OCI-LY7 (cell line): ENCODE measurements at regions not wholly inside any gene's neighbourhood (a gene's known extent, or its start where the extent isn't known, plus 50 kb on each side); places are given as distances from the start of the nearest gene placed in this dataset.

Experiments used
- BruUV-seq: library from RNA; stranded (reverse); fragments of 400-500 nt; replicated peaks from 2 replicates; lab custom pipeline; 2021; lab: Mats Ljungman, UMichigan
- CTCF ChIA-PET: fragments of 300-600 bp; sonication (Branson Sonifier 250); formaldehyde crosslinking; loops from one replicate; lab custom pipeline; 2022; ENCODE audit warnings: antibody characterized with exemption; ENCODE audit not compliant: unreplicated experiment; lab: Charles Lee
- POLR2A ChIA-PET: fragments of 300-600 bp; sonication (Branson Sonifier 250); formaldehyde crosslinking; loops from one replicate; lab custom pipeline; 2022; ENCODE audit warnings: antibody characterized with exemption; lab: Charles Lee
- DNase-seq: peaks from one replicate; pipeline ENCODE4 v3.0.0-alpha.2; 2015; ENCODE audit warnings: low spot score
- H2AFZ ChIP-seq: fragments of 200-600 bp; sonication (generic), shearing (Covaris generic); 2 replicates; pipeline ENCODE4 v1.6.1; 2014; ENCODE audit warnings: mild to moderate bottlenecking, antibody characterized with exemption, low read length, moderate library complexity
- H3K27ac ChIP-seq: fragments of 200-600 bp; sonication (generic); 2 replicates; pipeline ENCODE4 v1.5.1; 2014; ENCODE audit warnings: mixed run types, low read depth, mild to moderate bottlenecking, moderate library complexity, low read length, inconsistent platforms; ENCODE audit not compliant: poor library complexity, severe bottlenecking
- H3K36me3 ChIP-seq: fragments of 200-600 bp; sonication (generic); 2 replicates; pipeline ENCODE4 v1.6.1; 2014; ENCODE audit warnings: mild to moderate bottlenecking, antibody characterized with exemption, low read length, moderate library complexity, mixed read lengths; ENCODE audit not compliant: insufficient read depth
- H3K4me1 ChIP-seq: fragments of 200-600 bp; sonication (generic); 2 replicates; pipeline ENCODE4 v1.5.1; 2014; ENCODE audit warnings: mild to moderate bottlenecking, low read length; ENCODE audit not compliant: insufficient read depth, poor library complexity, severe bottlenecking
- H3K4me2 ChIP-seq: fragments of 200-600 bp; sonication (generic); 2 replicates; pipeline ENCODE4 v1.6.1; 2014; ENCODE audit warnings: mild to moderate bottlenecking, low read length
- H3K4me3 ChIP-seq: fragments of 200-600 bp; sonication (generic); 2 replicates; pipeline ENCODE4 v1.5.1; 2014; ENCODE audit warnings: mild to moderate bottlenecking, low read depth, low read length; ENCODE audit not compliant: poor library complexity, severe bottlenecking
- H3K79me2 ChIP-seq: fragments of 200-600 bp; sonication (generic); 2 replicates; pipeline ENCODE4 v1.6.1; 2016; ENCODE audit warnings: low read depth, mild to moderate bottlenecking, low read length, moderate library complexity, mixed read lengths; ENCODE audit not compliant: insufficient read depth
- H3K9me2 ChIP-seq: fragments of 200-600 bp; sonication (generic); 2 replicates; pipeline ENCODE4 v1.6.1; 2016; ENCODE audit warnings: mild to moderate bottlenecking, low read length, mixed read lengths; ENCODE audit not compliant: insufficient read depth
- H3K9me3 ChIP-seq: fragments of 200-600 bp; sonication (generic); 2 replicates; pipeline ENCODE4 v1.6.1; 2014; ENCODE audit warnings: mild to moderate bottlenecking, mixed run types, low read length, mixed read lengths
- H4K20me1 ChIP-seq: fragments of 200-600 bp; sonication (generic); 2 replicates; pipeline ENCODE4 v1.6.1; 2014; ENCODE audit warnings: mild to moderate bottlenecking, antibody characterized with exemption, low read length, moderate library complexity, mixed read lengths; ENCODE audit not compliant: insufficient read depth
- EZH2phosphoT487 ChIP-seq: fragments of 200-600 bp; sonication (generic); IDR thresholded peaks from 2 replicates; pipeline ENCODE4 v1.6.1; 2018; ENCODE audit warnings: low read depth, borderline replicate concordance, mild to moderate bottlenecking, mixed run types, antibody characterized with exemption, low read length, moderate library complexity, mixed read lengths
- intact Hi-C: fragments of 100-400 bp; cut with micrococcal nuclease; formaldehyde crosslinking; loops from one replicate; pipeline ENCODE4 v1.10.0; 2022; ENCODE audit not compliant: unreplicated experiment
- TF ChIP-seq, protein P1 (sequence below): fragments of 200-600 bp; sonication (generic); conservative IDR thresholded peaks from 2 replicates; pipeline ENCODE4 v1.5.1; 2014; ENCODE audit warnings: mild to moderate bottlenecking, antibody characterized with exemption, low read length, moderate library complexity, mixed read lengths

DNA sequence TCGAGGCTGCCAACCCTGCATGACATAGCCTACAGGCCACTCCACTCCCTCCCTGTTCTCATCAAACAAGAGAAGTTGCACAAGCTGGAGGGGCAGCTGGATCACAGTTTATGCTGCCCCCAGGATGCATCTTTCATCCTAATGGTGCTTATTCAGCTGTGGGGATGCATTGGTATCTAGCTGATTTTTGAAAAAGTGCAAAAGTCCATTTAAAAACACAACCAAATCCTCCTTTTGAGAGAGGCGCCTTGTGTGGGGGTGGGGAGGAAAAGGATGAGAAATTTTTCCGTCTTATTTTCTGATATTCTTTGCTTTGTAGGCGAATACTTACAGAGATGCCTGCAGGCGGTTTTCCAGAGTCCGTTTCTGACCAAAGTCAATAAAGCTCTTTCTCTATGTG lies 276.4 kb upstream of the BOD1L1 start:
- no peak overlapping the region for H2AFZ ChIP-seq
- ChIA-PET POLR2A (no interaction called here), CTCF (no interaction called here)
- no peak overlapping the region for H3K4me2 ChIP-seq
- H3K9me3 ChIP-seq, result no peaks in the 10 kb centered on the region
- H3K36me3 ChIP-seq, result no peaks in the 10 kb centered on the region
- no peak overlapping the region for H3K27ac ChIP-seq
- no peak overlapping the region for H3K4me3 ChIP-seq
- no peaks in the 10 kb centered on the region for H4K20me1 ChIP-seq
- BruUV-seq, result no TSS peak
- H3K4me1 ChIP-seq, result no peaks in the 10 kb centered on the region
- intact Hi-C loops, result no loop called here
- TF ChIP-seq, protein P1, sequence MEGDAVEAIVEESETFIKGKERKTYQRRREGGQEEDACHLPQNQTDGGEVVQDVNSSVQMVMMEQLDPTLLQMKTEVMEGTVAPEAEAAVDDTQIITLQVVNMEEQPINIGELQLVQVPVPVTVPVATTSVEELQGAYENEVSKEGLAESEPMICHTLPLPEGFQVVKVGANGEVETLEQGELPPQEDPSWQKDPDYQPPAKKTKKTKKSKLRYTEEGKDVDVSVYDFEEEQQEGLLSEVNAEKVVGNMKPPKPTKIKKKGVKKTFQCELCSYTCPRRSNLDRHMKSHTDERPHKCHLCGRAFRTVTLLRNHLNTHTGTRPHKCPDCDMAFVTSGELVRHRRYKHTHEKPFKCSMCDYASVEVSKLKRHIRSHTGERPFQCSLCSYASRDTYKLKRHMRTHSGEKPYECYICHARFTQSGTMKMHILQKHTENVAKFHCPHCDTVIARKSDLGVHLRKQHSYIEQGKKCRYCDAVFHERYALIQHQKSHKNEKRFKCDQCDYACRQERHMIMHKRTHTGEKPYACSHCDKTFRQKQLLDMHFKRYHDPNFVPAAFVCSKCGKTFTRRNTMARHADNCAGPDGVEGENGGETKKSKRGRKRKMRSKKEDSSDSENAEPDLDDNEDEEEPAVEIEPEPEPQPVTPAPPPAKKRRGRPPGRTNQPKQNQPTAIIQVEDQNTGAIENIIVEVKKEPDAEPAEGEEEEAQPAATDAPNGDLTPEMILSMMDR, result no peak
- TF ChIP-seq EZH2phosphoT487, result no peak
- no peaks in the 10 kb centered on the region for H3K79me2 ChIP-seq
- H3K9me2 ChIP-seq, result no peaks in the 10 kb centered on the region
- no peak for DNase-seq

DNA sequence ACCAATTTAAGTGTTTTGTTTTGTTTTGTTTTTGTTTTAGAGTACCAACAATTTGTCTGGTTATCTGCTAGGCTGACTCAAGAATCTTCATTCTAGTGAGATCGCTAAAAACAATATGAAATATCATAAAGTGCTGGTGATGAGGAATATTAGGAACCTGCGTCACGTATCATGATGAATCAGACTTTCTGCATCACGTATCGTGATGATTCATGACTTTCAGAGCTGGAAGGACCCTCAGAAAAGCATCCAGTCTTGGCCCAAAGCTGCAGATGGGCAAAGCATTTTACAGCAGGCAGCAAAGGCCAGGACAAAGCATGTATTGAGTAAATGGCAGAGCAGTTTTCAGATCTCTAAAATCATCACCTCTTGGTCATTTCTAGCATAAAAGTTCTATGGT lies 278.0 kb upstream of the BOD1L1 start:
- POLR2A ChIA-PET, result no interaction called here
- H3K36me3 ChIP-seq, result no peaks in the 10 kb centered on the region
- H3K9me3 ChIP-seq, result no peaks in the 10 kb centered on the region
- H3K4me3 ChIP-seq, result no peak overlapping the region
- no peaks in the 10 kb centered on the region for H3K9me2 ChIP-seq
- CTCF ChIA-PET, result no interaction called here
- H3K79me2 ChIP-seq, result no peaks in the 10 kb centered on the region
- no peak overlapping the region for H3K27ac ChIP-seq
- H4K20me1 ChIP-seq, result no peaks in the 10 kb centered on the region
- H3K4me1 ChIP-seq, result no peaks in the 10 kb centered on the region
- H2AFZ ChIP-seq, result no peak overlapping the region
- no TSS peak for BruUV-seq
- intact Hi-C loops, result no loop called here
- no peak overlapping the region for H3K4me2 ChIP-seq
- DNase-seq, result no peak
- TF ChIP-seq, protein P1, result no peak
- no peak for TF ChIP-seq EZH2phosphoT487

DNA sequence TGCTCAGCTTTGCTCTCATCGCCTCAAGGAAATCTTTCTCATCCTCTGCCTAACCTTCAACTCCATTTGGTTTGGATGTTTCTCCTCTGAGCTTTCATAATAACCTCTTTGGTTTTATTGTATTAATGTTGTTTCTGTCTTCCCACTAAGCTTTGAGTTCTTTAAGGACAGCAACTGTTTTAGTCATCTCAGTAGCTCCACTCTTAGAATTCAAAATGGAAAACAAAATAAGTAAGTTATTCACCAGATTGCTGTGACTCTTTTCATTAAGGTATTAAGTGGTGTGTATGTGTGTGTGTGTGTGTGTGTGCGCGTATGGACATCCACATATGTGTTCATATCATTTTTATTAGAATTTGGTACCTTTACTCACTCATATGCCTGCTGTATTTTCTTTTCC lies 279.2 kb upstream of the BOD1L1 start:
- DNase-seq, result no peak
- CTCF ChIA-PET, result no interaction called here
- no peak overlapping the region for H3K4me3 ChIP-seq
- no TSS peak for BruUV-seq
- no peaks in the 10 kb centered on the region for H3K9me2 ChIP-seq
- POLR2A ChIA-PET, result interaction anchor here (0.6 to 0.8 kb wide), 2 partner anchors 48 to 580 kb away, joined by 3 to 4 read pairs; no protein-coding TSS in a partner anchor
- no peak overlapping the region for H2AFZ ChIP-seq
- TF ChIP-seq, protein P1, result no peak
- TF ChIP-seq EZH2phosphoT487, result no peak
- no peaks in the 10 kb centered on the region for H3K36me3 ChIP-seq
- no peaks in the 10 kb centered on the region for H3K79me2 ChIP-seq
- no peaks in the 10 kb centered on the region for H4K20me1 ChIP-seq
- no peak overlapping the region for H3K27ac ChIP-seq
- H3K4me2 ChIP-seq, result no peak overlapping the region
- H3K9me3 ChIP-seq, result no peaks in the 10 kb centered on the region
- no peaks in the 10 kb centered on the region for H3K4me1 ChIP-seq
- intact Hi-C loops, result no loop called here
